ENCODE measurements at regions not wholly inside any gene's neighbourhood (a gene's known extent, or its start where the extent isn't known, plus 50 kb on each side); places are given as distances from the start of the nearest gene placed in this dataset.

GRCh38 chr4:133440404-133440803, 291.3 kb downstream of the PCDH10 start:
- TF ChIP-seq CTCF (IDR thresholded peaks at IDR 0.05; ENCODE audit: low read depth, low read length, missing input control): no peak
- TF ChIP-seq YY1 (IDR thresholded peaks at IDR 0.05): no peak
- no peak for TF ChIP-seq JUND (IDR thresholded peaks at IDR 0.05)
- no peak for TF ChIP-seq EGR1 (IDR thresholded peaks at IDR 0.05; ENCODE audit: low read depth in 2 of 2)
- TF ChIP-seq, protein P1, sequence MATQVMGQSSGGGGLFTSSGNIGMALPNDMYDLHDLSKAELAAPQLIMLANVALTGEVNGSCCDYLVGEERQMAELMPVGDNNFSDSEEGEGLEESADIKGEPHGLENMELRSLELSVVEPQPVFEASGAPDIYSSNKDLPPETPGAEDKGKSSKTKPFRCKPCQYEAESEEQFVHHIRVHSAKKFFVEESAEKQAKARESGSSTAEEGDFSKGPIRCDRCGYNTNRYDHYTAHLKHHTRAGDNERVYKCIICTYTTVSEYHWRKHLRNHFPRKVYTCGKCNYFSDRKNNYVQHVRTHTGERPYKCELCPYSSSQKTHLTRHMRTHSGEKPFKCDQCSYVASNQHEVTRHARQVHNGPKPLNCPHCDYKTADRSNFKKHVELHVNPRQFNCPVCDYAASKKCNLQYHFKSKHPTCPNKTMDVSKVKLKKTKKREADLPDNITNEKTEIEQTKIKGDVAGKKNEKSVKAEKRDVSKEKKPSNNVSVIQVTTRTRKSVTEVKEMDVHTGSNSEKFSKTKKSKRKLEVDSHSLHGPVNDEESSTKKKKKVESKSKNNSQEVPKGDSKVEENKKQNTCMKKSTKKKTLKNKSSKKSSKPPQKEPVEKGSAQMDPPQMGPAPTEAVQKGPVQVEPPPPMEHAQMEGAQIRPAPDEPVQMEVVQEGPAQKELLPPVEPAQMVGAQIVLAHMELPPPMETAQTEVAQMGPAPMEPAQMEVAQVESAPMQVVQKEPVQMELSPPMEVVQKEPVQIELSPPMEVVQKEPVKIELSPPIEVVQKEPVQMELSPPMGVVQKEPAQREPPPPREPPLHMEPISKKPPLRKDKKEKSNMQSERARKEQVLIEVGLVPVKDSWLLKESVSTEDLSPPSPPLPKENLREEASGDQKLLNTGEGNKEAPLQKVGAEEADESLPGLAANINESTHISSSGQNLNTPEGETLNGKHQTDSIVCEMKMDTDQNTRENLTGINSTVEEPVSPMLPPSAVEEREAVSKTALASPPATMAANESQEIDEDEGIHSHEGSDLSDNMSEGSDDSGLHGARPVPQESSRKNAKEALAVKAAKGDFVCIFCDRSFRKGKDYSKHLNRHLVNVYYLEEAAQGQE (IDR thresholded peaks at IDR 0.05): no peak
- TF ChIP-seq, protein P2, sequence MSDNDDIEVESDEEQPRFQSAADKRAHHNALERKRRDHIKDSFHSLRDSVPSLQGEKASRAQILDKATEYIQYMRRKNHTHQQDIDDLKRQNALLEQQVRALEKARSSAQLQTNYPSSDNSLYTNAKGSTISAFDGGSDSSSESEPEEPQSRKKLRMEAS (IDR thresholded peaks at IDR 0.05): no peak
- no peak for TF ChIP-seq GABPA (IDR thresholded peaks at IDR 0.05 in 1 of 2, conservative IDR thresholded peaks at IDR 0.05 in 1 of 2)
- TF ChIP-seq RAD21 (IDR thresholded peaks at IDR 0.05): no peak
